ENCODE measurements at regions not wholly inside any gene's neighbourhood (a gene's known extent, or its start where the extent isn't known, plus 50 kb on each side); places are given as distances from the start of the nearest gene placed in this dataset.
"Not testable (repeated sequence)": the region's sequence is repeated elsewhere in the genome, so short reads cannot be mapped to it uniquely, and the experiment has no call there.

DNA sequence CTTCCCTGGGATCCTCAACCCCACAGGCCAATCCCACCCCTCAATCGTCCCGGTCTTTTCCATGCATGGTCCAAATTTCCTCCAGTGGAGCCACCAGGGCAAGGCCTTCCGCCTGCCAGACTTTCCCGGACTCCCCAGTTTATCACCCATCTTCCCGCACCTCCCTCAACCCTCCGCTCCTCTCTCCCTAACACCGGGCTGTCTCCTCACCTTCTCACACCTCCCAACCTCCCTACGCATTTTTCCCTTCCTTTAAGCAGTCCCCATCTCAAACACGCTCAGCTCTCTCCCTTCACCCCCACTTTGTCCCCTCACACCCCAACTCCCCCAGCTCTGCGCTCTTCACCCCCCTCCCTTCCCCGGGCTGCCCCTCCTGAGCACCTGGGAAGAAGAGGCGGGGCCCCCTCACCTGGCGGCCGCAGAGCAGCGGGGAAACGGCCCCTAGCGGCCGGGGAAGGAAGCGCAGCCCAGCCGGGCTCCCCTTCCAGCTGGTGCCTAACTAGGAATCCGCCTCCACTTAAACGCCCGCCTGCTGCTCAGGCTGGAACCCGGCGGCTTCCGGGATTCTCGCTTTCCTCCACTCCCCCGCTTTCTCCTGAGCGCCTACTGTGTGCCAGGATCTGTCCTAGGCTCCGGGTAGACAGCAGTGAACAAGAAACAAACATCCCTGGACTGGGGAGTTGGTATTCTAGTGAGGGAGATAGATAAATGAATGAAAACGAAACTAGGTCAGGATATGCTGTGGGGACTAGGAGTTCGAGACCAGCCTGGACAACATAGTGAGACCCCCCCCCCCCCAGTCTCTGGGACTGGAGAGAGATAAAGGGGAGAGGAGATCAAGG is 126.7 kb downstream of the CRLF3 start:
- peak; percentile 79 for DNase-seq (ENCODE audit: low read depth)
- in situ Hi-C loops (cut with HindIII; ENCODE audit: low pct_unique_long_range_greater_than_20kb, low sequenced_read_pairs) = not testable (repeated sequence)

DNA sequence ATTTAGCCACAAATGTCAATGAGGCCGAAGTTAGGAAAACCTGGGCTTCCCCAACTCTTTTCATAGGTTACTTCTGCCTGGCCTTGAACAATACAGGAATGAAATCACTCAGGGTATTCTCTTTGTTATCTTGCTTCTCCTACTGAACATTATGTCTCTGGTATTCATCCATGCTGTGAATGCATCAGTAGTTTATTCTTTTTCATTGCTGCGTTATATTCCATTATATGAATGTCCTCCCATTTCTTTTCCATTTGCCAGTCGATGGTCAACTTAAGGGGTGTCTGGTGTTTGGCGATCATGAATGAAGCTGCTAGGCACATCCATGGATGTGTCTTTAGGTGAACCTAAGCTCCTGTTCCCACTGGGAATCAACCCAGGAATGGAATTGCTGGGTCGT is 128.3 kb downstream of the CRLF3 start:
- no peak for DNase-seq (ENCODE audit: low read depth)
- in situ Hi-C loops (cut with HindIII; ENCODE audit: low pct_unique_long_range_greater_than_20kb, low sequenced_read_pairs) = no loop called here

DNA sequence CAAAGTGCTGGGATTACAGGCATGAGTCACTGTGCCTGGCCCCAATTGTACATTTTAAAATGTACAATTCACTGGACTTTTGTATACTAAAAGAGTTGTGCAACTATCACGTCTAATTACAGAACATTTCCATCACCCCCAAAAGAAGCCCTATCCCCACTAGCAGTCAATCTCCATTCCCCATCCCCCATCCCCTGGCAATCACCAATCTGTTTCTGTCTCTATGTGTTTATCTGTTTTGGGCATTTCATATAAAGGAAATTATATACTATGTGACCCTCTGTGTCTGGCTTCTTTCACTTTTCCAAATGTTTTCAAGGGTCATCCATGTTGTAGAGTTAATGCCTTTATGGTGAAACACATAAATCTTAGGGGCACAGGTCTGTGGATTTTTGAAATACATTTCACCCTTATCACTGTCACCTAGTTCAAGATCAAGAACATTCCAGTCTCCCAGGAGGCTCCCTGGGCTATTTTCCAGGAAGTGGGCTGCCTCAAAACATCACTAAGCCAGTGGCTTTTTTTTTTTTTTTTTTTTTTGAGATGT is 129.2 kb downstream of the CRLF3 start:
- in situ Hi-C loops (cut with HindIII; ENCODE audit: low pct_unique_long_range_greater_than_20kb, low sequenced_read_pairs) = not testable (repeated sequence)
- DNase-seq (ENCODE audit: low read depth) = peak; percentile 43

DNA sequence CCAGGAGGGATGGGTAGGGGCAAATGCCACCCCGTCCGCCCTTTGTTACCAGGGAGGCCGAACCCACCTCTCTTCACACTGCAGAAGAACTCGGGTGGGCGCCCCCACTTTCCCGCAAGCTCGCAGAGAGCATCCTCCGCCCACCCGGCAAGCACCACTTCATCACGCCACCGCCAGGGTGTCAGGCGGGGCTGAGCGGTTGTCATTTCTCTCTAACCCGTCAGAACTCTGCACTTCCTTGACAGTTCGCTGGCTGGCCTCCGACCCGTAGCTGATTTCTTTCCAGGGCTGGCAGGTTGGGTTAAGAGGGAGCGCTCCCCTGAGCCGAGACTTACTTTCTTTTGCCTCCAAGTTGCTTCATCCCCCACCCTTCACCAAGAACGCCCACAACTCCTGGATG is 130.7 kb downstream of the CRLF3 start:
- in situ Hi-C loops (cut with HindIII; ENCODE audit: low pct_unique_long_range_greater_than_20kb, low sequenced_read_pairs); DNase-seq (ENCODE audit: low read depth): not testable (repeated sequence)

DNA sequence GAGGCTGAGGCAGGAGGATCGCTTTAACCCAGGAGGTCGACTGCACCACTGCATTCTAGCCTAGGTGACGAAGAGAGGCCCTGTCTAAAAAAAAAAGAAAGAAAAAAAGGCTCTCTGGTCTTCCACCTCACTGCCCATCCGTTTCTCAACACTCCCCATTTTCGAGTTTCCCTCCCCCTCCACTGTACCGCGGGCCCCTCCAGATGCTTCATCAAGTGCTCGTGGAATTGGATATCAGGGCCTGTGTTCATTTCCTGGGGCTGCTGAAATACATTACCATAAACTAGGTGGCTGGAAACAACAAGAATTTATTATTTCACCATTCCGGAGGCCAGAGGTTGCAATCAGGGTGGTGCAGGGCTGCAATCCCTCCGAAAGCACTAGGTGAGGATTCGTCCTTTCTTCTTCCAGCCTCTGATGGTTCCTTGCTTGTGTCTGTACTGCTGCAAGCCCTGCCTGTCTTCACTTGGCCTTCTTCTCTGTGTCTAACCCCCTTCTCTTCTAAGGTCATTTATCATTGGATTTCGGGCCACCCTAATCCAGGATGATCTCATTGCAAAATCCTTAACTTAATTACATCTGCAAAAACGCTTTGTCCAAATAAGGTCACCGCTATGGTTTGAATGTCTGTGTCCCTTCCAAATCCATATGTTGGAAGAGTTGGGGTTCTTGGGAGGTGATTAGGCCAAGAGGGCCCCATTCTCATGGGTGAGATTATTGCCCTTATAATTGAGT is 135.1 kb downstream of the CRLF3 start:
- DNase-seq (ENCODE audit: low read depth); in situ Hi-C loops (cut with HindIII; ENCODE audit: low pct_unique_long_range_greater_than_20kb, low sequenced_read_pairs): not testable (repeated sequence)

DNA sequence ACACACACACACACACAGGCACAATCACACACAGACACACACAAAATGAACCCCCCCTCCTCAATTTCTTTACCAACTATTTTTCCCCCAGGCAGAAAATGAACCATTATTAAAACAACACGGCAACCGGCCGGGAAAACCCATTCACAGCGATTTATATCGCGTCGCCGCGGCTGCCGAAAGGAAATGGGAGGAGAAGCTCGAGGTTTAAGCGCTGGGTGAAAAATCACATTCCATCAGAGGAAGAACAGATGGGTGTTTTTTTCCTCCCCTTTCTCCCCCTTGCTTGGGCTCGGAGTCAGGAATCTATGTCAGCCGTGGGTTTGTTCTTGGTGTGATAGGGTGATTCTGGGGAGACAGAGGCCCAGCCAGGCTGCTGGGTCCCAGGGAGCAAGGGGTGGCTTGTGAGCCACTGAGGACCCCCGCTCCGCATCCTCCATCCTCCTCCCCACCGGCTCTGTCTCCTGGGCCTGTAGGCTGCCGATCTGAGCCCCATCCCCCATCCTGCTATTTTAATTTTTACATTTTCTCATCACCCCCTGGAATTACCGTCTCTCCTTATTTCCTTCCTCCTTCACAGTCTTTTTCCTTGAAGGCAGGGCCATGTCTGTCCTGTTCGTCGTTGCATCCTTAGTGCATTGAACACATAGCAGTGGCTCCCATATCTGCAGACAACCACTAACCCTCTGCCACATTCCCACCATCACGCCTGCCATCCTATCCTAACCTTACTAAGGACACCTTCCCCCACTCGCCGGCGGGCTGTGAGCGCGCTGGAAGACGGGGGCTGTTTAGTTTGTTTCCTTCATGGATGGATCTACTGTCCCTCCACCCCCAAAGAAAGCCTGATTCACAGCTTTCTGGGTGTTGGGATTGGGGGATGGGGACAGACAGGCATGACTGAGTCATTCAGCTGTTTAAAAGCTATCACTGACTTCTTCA is 137.7 kb downstream of the CRLF3 start:
- in situ Hi-C loops (cut with HindIII; ENCODE audit: low pct_unique_long_range_greater_than_20kb, low sequenced_read_pairs) = not testable (repeated sequence)

DNA sequence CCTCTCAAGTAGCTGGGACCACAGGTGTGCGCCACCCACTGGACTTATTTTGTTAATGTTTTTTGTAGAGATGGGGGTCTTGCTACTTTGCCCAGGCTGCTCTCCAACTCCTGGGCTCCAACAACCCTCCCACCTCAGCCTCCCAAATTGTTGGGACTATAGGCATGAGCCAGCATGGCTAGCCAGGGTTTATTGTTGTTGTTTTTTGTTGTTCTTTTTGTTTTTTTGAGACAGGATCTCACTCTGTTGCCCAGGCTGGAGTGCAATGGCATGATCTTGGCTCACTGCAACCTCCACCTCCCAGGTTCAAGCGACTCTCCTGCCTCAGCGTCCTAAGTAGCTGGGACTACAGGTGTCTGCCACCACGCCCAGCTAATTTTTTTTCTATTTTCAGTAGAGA is 142.2 kb downstream of the CRLF3 start:
- DNase-seq (ENCODE audit: low read depth); in situ Hi-C loops (cut with HindIII; ENCODE audit: low pct_unique_long_range_greater_than_20kb, low sequenced_read_pairs): not testable (repeated sequence)

More for the DNA sequence above, 137.7 kb downstream of the CRLF3 start:
- not testable (repeated sequence) for DNase-seq (ENCODE audit: low read depth)

DNA sequence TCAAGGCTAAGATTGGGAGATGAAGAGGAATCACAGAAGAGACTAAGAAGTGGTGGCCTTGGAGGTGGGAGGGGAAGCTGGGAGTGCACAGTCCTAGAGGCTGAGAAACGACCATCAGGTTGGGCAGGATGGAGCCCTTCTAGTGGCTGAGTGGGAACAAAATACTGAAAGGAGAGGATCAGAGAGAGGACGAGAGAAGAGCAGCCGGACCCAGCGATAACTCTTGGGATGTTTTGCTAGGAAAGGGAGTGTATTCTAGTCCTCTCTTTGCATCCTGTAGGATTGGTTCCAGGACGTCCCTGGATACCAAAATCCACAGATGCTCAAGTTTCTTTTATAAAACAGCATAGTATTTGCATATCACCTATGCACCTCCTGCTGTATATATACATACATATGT is 143.8 kb downstream of the CRLF3 start:
- DNase-seq (ENCODE audit: low read depth); in situ Hi-C loops (cut with HindIII; ENCODE audit: low pct_unique_long_range_greater_than_20kb, low sequenced_read_pairs): not testable (repeated sequence)

DNA sequence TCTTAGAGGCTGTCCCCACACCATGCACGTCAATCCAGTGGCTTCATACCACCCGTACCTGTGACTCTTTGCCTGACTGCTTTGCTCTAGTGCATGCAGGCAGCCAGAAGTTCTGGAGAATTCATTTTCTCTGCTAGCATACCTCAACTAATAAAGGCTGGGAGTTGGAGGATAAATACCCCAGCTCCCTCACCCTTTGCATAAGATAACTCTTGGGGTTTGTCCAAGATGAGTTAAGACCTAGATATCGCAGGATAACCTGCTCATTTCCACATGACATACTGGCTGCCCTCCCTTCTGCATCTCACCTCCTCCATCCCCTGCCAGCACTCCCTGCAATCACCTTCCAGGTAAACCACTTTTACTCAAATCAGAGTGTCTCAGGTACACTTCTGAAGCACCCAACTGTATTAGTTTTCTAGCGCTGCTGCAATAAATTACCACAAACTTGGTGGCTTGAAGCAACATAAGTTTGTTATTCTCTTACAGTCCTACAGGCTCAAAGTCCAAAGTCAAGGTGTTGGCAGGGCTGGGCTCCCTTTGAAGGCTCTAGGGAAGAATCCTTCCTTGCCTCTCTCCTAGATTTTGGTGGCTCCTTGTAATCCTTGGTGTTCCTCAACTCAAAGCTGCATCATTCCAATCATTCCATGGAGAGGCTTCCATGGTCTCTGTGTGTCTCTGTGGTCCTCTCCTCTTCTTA is 146.8 kb downstream of the CRLF3 start:
- in situ Hi-C loops (cut with HindIII; ENCODE audit: low pct_unique_long_range_greater_than_20kb, low sequenced_read_pairs) = no loop called here
- no peak for DNase-seq (ENCODE audit: low read depth)

DNA sequence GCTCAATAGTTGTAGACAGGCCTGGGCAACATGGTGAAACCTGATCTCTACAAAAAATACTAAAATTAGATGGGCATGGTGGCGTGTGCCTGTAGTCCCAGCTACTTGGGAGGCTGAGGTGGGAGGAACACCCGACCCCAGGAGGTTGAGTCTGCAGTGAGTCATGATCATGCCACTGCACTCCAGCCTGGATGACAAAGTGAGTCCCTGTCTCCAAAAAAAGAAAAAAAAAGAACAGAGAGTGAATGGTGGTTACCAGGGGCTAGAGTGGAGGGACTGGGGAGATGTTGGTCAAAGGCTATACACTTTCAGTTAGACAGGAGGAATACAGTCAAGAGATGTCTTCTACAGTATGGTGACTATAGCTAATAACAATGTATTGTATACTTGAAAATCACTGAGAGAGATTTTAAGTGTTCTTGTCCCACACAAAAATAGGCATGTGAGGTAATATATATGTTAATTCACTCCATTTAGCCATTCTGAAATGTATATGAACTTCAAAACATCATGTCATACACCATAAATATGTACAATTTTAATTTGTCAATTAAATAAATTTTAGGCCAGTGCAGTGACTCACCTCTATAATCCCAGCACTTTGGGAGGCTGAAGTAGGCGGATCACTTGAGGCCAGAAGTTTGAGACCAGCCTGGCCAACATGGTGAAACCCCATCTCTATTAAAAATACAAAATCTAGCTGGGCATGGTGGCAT is 148.6 kb downstream of the CRLF3 start:
- DNase-seq (ENCODE audit: low read depth); in situ Hi-C loops (cut with HindIII; ENCODE audit: low pct_unique_long_range_greater_than_20kb, low sequenced_read_pairs): not testable (repeated sequence)

DNA sequence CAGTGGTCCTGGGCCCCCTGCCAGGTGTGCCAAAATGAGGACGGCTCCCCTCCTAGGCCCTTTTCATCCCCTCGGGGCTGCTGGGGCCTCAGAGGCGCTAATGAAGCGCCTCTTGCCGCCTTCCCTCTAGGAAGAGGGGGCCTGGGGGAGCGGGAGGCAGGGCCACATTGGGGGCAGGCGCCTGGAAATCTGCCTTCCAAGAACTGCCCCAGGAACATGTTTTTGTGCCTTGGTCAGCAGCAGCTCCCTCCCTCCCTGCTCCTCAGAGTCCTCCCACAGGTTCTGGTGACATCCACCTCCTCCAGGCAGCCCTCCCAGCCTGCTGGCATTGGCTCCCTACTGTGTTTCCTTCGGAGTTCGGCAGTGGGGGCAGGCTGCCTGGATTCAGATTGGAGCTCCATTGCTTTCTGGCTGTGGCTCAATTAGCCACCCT is 155.3 kb downstream of the CRLF3 start:
- DNase-seq (ENCODE audit: low read depth); in situ Hi-C loops (cut with HindIII; ENCODE audit: low pct_unique_long_range_greater_than_20kb, low sequenced_read_pairs): not testable (repeated sequence)

DNA sequence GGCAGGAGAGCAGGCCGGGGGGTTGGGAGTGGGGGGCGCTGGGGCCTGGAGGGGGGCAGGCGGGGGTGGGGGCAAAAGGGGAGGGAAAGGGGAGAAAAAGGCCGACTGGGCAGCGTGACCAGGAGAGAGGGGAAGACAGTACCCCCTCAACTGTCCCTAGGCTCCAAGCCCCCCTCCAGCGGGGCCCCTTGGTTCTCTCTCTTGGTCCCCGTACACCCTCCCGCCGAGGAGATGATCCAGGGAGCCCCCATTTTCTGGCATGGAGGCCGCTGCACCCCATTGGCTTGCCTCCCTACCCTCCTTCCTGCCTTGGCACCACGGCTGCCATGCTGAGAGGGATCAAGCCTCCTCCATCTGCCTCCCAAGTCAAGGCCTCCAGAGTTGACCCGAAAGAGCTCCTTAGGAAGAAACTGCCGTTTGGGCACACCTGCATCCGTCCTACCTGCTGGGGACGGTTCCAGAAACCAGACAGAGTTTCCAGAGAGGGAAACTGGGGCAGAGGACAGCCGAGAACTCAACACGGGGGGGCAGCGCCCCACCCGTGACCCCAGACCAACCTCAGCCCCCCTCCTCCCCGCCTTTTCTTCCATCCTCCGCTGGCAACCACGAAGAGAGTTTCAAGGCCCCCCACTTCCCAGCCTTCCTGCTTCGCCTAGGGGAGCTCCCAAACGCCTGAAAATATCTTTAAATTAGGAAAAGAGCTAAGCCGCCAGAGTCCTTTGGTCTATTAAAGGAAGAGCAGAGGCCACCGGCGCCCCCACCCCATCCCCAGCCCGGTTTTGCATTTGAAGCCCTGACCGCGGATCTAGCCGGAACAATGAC is 155.9 kb downstream of the CRLF3 start:
- in situ Hi-C loops (cut with HindIII; ENCODE audit: low pct_unique_long_range_greater_than_20kb, low sequenced_read_pairs); DNase-seq (ENCODE audit: low read depth): not testable (repeated sequence)

DNA sequence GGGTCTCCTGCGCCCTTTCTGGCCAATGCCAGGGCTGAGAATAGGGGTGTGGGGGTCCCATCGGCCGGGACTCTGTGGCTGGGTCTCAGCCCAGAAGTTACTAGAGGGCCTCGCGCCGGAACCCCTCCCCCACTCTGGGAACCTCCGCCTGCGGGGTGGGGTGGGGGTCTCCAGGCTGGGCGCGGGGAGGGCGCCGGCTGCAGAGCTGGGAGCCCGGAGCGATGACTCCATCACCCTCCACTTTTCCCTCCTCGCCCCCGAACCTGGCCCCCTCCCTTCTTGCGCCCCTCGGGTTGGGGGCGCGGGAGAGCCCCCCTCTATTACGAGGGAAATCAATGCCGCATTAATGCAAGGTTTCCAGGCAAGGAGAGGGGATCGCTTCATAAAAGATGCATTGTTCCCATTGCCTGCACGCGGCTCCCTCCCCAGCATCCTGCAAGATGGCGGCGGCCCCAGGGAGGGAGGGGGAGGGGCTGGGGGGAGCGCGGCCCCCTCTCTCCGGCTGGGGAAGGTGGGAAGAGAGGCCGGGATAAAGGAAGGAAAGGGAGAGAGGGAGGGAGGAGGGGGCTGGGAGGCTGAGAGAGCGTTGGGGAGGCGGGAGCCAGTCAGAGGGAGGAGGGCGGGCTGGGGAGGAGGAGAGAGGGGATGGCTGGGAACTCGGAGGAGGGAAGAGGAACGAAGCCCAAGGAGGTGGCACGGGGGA is 156.7 kb downstream of the CRLF3 start:
- DNase-seq (ENCODE audit: low read depth) = peak; percentile 63
- in situ Hi-C loops (cut with HindIII; ENCODE audit: low pct_unique_long_range_greater_than_20kb, low sequenced_read_pairs) = not testable (repeated sequence)

DNA sequence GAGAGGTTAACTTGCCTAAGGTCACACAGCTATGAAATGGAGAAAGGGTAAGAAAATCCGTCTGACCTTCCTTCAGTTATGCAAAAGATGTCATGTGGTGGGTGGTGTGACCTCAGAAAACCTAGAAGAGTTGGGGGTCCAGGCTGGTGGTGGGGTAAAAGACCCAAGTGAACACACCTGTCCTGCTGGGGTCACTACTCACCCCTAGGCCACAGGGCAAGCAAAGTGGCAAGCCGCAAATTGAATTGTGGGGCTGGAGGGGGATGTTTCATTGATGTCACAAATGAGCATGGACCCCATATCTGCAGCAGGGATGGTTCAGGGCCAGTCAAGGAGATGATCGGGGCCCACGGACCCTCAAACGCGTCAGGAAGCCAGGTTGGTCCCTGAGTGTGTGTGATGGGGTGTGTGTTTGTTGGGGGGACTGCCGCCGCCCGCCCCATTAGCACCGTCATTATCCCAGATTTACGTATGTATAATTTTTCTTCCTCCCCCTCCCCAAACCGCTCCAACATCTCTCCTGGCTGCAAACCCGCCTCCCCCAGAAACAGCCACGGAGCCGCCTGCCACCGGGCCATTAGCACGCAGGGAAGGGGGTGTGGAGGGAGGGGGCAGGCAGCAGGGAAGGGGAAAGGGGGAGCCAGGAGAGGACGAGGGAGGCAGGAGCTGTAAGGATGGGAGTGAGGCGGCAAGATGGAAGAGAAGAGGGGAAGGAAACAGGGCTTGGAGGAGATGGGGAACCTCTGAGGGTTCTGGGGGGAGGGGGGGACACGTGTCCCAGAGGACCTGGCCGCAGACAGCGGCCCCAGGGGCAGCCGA is 157.4 kb downstream of the CRLF3 start:
- not testable (repeated sequence) for DNase-seq (ENCODE audit: low read depth)

More for the DNA sequence above, 157.4 kb downstream of the CRLF3 start:
- in situ Hi-C loops (cut with HindIII; ENCODE audit: low pct_unique_long_range_greater_than_20kb, low sequenced_read_pairs) = not testable (repeated sequence)

Measured in Caki2 (cell line).